ENCODE measurements at regions not wholly inside any gene's neighbourhood (a gene's known extent, or its start where the extent isn't known, plus 50 kb on each side); places are given as distances from the start of the nearest gene placed in this dataset.
"Not testable (repeated sequence)": the region's sequence is repeated elsewhere in the genome, so short reads cannot be mapped to it uniquely, and the experiment has no call there.

DNA sequence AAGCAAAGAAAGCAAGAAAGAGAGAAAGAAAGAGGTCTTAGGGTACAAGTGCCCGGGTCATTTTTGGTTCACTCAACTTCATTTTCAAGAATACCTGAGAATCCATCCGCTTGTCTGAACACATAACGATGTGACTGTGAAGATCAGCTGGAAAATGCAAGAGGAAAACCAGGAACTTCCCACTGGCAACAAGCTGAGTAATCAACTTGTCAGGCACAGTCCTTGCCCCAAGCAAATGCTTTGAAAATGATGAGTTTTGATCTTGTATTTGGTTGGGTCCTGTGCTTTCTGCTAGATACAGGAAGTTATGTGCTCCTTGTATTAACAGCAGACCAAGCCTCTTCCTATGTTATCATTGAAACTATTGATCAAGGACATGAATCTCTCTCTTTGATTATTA is 239.1 kb downstream of the ASMT start:
- intact Hi-C loops (cut with DNase I; ENCODE audit: low total_unique reads): no loop called here
- no peak overlapping the region for H3K4me3 ChIP-seq

DNA sequence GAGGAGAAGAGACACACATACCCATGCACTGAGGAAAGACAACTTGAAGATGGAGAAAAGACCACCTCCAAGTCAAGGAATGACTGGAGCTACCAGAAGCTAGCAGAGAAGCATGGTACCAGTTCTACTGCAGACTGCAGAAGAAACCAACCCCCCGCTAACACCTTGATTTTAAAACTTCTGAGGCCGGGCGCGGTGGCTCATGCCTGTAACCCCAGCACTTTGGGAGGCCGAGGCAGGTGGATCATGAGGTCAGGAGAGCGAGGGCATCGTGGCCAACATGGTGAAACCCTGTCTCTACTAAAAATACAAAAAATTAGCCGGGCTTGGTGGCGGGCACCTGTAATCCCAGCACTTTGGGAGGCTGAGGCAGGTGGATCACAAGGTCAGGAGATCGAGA is 240.0 kb downstream of the ASMT start:
- H3K4me1 ChIP-seq; H3K27me3 ChIP-seq; H3K27ac ChIP-seq; intact Hi-C loops (cut with DNase I; ENCODE audit: low total_unique reads); H3K36me3 ChIP-seq; H3K4me3 ChIP-seq; DNase-seq (ENCODE audit: low spot score in 2 of 2): not testable (repeated sequence)
- H3K9me3 ChIP-seq: peaks cover 0 to 14% of the 10 kb centered on the region in 2 donors

More for the DNA sequence above, 239.1 kb downstream of the ASMT start:
- TF ChIP-seq POLR2A (IDR thresholded peaks at IDR 0.05) (no peak), POLR2AphosphoS5 (IDR thresholded peaks at IDR 0.05) (no peak)
- TF ChIP-seq, protein P1, sequence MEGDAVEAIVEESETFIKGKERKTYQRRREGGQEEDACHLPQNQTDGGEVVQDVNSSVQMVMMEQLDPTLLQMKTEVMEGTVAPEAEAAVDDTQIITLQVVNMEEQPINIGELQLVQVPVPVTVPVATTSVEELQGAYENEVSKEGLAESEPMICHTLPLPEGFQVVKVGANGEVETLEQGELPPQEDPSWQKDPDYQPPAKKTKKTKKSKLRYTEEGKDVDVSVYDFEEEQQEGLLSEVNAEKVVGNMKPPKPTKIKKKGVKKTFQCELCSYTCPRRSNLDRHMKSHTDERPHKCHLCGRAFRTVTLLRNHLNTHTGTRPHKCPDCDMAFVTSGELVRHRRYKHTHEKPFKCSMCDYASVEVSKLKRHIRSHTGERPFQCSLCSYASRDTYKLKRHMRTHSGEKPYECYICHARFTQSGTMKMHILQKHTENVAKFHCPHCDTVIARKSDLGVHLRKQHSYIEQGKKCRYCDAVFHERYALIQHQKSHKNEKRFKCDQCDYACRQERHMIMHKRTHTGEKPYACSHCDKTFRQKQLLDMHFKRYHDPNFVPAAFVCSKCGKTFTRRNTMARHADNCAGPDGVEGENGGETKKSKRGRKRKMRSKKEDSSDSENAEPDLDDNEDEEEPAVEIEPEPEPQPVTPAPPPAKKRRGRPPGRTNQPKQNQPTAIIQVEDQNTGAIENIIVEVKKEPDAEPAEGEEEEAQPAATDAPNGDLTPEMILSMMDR (IDR thresholded peaks at IDR 0.05): no peak
- Histone ChIP-seq H3K27me3 (no peaks in the 10 kb centered on the region), H3K27ac (no peak overlapping the region), H3K9me3 (peaks cover 0 to 5% of the 10 kb centered on the region in 2 donors), H3K36me3 (no peaks in the 10 kb centered on the region), H3K4me1 (no peaks in the 10 kb centered on the region)
- DNase-seq (ENCODE audit: low spot score in 2 of 2): no peak

DNA sequence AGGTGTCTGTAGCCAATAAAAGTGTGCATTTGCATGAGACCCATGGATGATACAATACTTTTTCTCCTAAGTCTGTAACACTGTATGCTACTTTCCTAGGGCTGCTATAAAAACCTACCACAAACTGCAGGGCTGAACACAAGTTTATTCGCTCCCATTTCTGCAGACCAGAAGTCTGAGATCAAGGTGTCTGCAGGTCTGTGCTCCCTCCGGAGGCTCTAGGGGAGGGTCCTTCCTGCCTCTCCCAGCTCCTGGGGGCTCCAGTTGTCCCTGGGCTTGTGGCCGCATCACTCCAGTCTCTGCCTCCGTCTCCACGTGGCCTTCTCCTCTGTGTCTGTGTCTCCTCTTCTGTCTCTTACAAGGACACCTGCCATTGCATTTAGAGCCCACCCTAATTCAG is 244.4 kb downstream of the ASMT start:
- DNase-seq (ENCODE audit: low spot score in 2 of 2); H3K36me3 ChIP-seq; intact Hi-C loops (cut with DNase I; ENCODE audit: low total_unique reads); H3K27me3 ChIP-seq; H3K27ac ChIP-seq; H3K4me1 ChIP-seq; H3K4me3 ChIP-seq: not testable (repeated sequence)
- peaks cover 0 to 17% of the 10 kb centered on the region in 2 donors for H3K9me3 ChIP-seq

DNA sequence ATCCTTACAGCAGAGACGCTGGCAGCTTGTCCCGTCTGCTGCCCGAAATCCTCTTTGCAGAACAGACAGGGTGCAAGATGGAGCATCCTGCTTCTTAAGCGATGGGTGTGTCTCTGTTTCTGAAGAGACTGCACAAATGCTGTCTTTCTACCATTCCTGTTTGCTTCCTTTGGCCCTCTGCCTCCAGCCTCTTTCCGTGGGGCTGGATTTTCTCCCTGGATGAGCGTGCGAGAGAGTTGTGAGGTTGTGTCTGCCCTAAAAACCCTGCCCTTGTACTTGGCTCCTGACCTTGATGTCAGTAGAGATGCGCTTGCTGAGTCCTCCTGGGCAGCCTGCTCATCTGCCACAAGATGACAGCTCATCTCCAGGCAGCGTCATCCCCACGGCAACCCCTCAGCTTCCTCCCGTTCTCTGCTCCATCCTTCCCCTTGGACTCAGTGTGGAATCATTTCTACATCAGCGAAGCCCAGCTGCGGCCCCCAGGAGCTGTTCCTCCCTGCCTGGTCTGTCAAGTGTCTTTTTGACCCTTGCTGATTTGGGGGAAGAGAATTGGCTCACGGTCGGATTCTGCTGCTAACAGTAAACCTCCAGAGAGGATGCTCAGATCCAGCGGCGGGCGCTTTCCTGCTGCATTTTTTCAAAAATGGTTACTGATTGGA is 246.2 kb downstream of the ASMT start:
- H3K4me1 ChIP-seq: no peaks in the 10 kb centered on the region
- DNase-seq (ENCODE audit: low spot score in 2 of 2): no peak
- TF ChIP-seq, protein P1 (IDR thresholded peaks at IDR 0.05): no peak
- no peak for TF ChIP-seq POLR2A (IDR thresholded peaks at IDR 0.05)
- no peak for TF ChIP-seq POLR2AphosphoS5 (IDR thresholded peaks at IDR 0.05)
- no peak overlapping the region for H3K4me3 ChIP-seq
- H3K27me3 ChIP-seq: peaks cover 0 to 10% of the 10 kb centered on the region in 2 donors
- intact Hi-C loops (cut with DNase I; ENCODE audit: low total_unique reads): no loop called here
- no peaks in the 10 kb centered on the region for H3K36me3 ChIP-seq
- peaks cover 0 to 17% of the 10 kb centered on the region in 2 donors for H3K9me3 ChIP-seq
- no peak overlapping the region for H3K27ac ChIP-seq

DNA sequence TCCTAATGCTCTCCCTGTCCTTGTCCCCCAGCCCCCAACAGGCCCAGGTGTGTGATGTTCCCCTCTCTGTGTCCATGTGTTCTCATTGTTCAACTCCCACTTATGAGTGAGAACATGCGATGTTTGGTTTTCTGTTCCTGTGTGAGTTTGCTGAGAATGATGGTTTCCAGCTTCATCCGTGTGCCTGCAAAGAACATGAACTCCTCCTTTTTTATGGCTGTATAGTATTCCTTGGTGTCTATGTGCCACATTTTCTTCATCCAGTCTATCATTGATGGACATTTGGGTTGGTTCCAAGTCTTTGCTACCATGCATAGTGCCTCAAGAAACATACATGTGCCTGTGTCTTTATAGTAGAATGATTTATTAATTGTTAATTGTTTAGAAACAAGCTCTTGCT is 249.1 kb downstream of the ASMT start:
- DNase-seq (ENCODE audit: low spot score in 2 of 2); H3K27ac ChIP-seq; H3K4me1 ChIP-seq; H3K36me3 ChIP-seq; H3K4me3 ChIP-seq; intact Hi-C loops (cut with DNase I; ENCODE audit: low total_unique reads); H3K27me3 ChIP-seq: not testable (repeated sequence)
- peaks cover 0 to 11% of the 10 kb centered on the region in 2 donors for H3K9me3 ChIP-seq

DNA sequence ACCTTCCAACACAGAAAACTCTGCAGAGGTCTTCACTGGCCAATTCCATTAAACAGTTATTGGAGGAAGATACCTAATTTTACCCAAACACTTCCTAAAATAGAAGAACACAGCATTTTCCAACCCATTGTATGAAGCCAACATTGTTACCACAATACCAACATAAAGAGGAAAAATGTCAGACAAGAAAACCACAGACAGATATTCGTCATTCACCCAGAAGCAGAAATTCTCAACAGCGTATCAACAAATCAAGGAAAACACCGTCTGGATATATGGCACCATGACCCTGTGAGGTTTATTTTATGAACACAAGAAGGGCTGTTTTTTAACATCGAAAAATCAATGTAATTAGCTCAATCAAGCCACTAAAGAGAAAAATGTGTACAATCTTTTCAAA is 255.6 kb downstream of the ASMT start:
- intact Hi-C loops (cut with DNase I; ENCODE audit: low total_unique reads): no loop called here
- H3K9me3 ChIP-seq: no peaks in the 10 kb centered on the region
- DNase-seq (ENCODE audit: low spot score in 2 of 2): no peak
- H3K4me3 ChIP-seq: no peak overlapping the region
- H3K27me3 ChIP-seq: no peaks in the 10 kb centered on the region
- no peaks in the 10 kb centered on the region for H3K4me1 ChIP-seq
- TF ChIP-seq POLR2AphosphoS5 (IDR thresholded peaks at IDR 0.05) (no peak), POLR2A (IDR thresholded peaks at IDR 0.05) (no peak)
- TF ChIP-seq, protein P1 (IDR thresholded peaks at IDR 0.05): no peak
- H3K36me3 ChIP-seq: no peaks in the 10 kb centered on the region
- no peak overlapping the region for H3K27ac ChIP-seq

DNA sequence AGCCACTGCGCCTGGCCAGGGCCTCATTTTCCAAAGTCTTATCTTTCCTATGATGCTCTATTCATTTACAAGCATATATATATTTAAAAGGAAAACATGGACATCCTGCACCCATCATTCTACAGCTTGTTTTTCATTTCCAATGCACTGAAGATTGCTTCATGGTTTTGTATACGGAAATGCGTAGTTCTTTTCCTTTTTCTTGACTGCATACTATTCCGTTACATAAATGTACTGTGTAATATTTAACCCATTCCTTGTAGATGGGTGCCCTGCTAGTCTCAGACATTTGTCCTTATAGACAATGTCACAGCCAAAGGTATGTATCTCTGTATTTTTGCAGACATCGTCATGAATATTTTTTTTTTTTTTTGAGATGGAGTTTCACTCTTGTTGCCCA is 257.0 kb downstream of the ASMT start:
- no peak for DNase-seq (ENCODE audit: low spot score in 2 of 2)
- intact Hi-C loops (cut with DNase I; ENCODE audit: low total_unique reads): no loop called here
- Histone ChIP-seq H3K27ac (no peak overlapping the region), H3K36me3 (no peaks in the 10 kb centered on the region), H3K27me3 (no peaks in the 10 kb centered on the region), H3K4me3 (no peak overlapping the region), H3K9me3 (no peaks in the 10 kb centered on the region), H3K4me1 (no peaks in the 10 kb centered on the region)
- TF ChIP-seq POLR2AphosphoS5 (IDR thresholded peaks at IDR 0.05) (no peak), POLR2A (IDR thresholded peaks at IDR 0.05) (no peak)
- TF ChIP-seq, protein P1 (IDR thresholded peaks at IDR 0.05): no peak
